H1 (cell line): ENCODE measurements at regions not wholly inside any gene's neighbourhood (a gene's known extent, or its start where the extent isn't known, plus 50 kb on each side); places are given as distances from the start of the nearest gene placed in this dataset.
"Not testable (repeated sequence)": the region's sequence is repeated elsewhere in the genome, so short reads cannot be mapped to it uniquely, and the experiment has no call there.

Experiments
- CTCF ChIA-PET: fragments of 300-600 bp; sonication (Branson Sonifier 250); formaldehyde crosslinking; loops from one replicate; lab custom pipeline; 2021; ENCODE audit not compliant: partially characterized antibody; lab: Charles Lee
- POLR2A ChIA-PET: fragments of 300-600 bp; sonication (Branson Sonifier 250); formaldehyde crosslinking; loops from one replicate; lab custom pipeline; 2021; ENCODE audit warnings: inconsistent platforms; ENCODE audit not compliant: partially characterized antibody; lab: Charles Lee
- DNase-seq, 2 experiments: peaks; one replicate each; pipeline versions ENCODE4 v3.0.0 to v3.0.0-alpha.2; 2010 to 2022; ENCODE audit warnings: low spot score in 2 of 2, low read depth in 1 of 2, mixed read lengths in 1 of 2
- FAIRE-seq: peaks from 2 replicates; lab custom pipeline; 2011; peaks lifted over from hg19 to GRCh38; lab: Jason Lieb, UNC
- H2AFZ ChIP-seq: 2 replicates; pipeline ENCODE4 v1.8.1; 2012; ENCODE audit warnings: low read length, inconsistent platforms
- H2AK5ac ChIP-seq: 2 replicates; pipeline ENCODE4 v1.6.1; 2013; ENCODE audit warnings: low read depth, low read length
- H2BK120ac ChIP-seq: replicated peaks from 2 replicates; pipeline ENCODE3; 2013; ENCODE audit warnings: low read depth, low read length, inconsistent platforms
- H2BK12ac ChIP-seq: 2 replicates; pipeline ENCODE4 v1.6.1; 2013; ENCODE audit warnings: low read depth, low read length
- H2BK15ac ChIP-seq: 2 replicates; pipeline ENCODE4 v1.6.1; 2013; ENCODE audit warnings: low read length
- H2BK20ac ChIP-seq: 2 replicates; pipeline ENCODE4 v1.6.1; 2013; ENCODE audit warnings: low read length
- H2BK5ac ChIP-seq: 2 replicates; pipeline ENCODE4 v1.6.1; 2013; ENCODE audit warnings: low read depth, low read length
- H3K14ac ChIP-seq: 2 replicates; pipeline ENCODE4 v1.6.1; 2013; ENCODE audit warnings: inconsistent platforms; ENCODE audit not compliant: insufficient read length
- H3K18ac ChIP-seq: 2 replicates; pipeline ENCODE4 v1.6.1; 2013; ENCODE audit warnings: low read length; ENCODE audit errors: extremely low read depth
- H3K23ac ChIP-seq: 2 replicates; pipeline ENCODE4 v1.6.1; 2013; ENCODE audit warnings: inconsistent platforms; ENCODE audit not compliant: insufficient read length
- H3K23me2 ChIP-seq: 2 replicates; pipeline ENCODE4 v1.6.1; 2013; ENCODE audit warnings: low read depth, low read length
- H3K27ac ChIP-seq: 2 replicates; pipeline ENCODE4 v1.6.1; 2011; ENCODE audit warnings: low read depth, low read length, inconsistent platforms
- H3K27me3 ChIP-seq, 4 experiments: replicated peaks in 1 of 4; 1 replicate in 1 of 4; 2 replicates in 3 of 4; pipeline versions ENCODE4 v1.6.1 to v1.8.1; 2011 to 2013; ENCODE audit warnings: low read length in 3 of 4, mild to moderate bottlenecking in 3 of 4, inconsistent platforms in 2 of 4, mixed read lengths in 2 of 4, moderate library complexity in 1 of 4; ENCODE audit not compliant: control insufficient read depth in 3 of 4, insufficient read depth in 3 of 4; ENCODE audit errors: extremely low read depth in 1 of 4
- H3K36me3 ChIP-seq, 4 experiments: 2 replicates each; pipeline versions ENCODE4 v1.6.1 to v1.8.1; 2011 to 2013; ENCODE audit warnings: mild to moderate bottlenecking in 4 of 4, low read length in 3 of 4, moderate library complexity in 2 of 4, control low read depth in 1 of 4, inconsistent platforms in 1 of 4; ENCODE audit not compliant: insufficient read depth in 4 of 4, control insufficient read depth in 2 of 4
- H3K4ac ChIP-seq: replicated peaks from 2 replicates; pipeline ENCODE3; 2013; ENCODE audit warnings: low read length, low read depth, mixed read lengths, inconsistent platforms; ENCODE audit not compliant: insufficient read length
- H3K4me1 ChIP-seq, 4 experiments: replicated peaks in 1 of 4; 1 replicate in 1 of 4; 2 replicates in 3 of 4; pipeline versions ENCODE4 v1.6.1 to v1.8.1; 2011 to 2013; ENCODE audit warnings: low read length in 3 of 4, inconsistent platforms in 2 of 4, mixed read lengths in 1 of 4; ENCODE audit not compliant: insufficient read depth in 4 of 4, control insufficient read depth in 3 of 4
- H3K4me2 ChIP-seq, 2 experiments: 2 replicates each; pipeline versions ENCODE4 v1.6.1 to v1.8.1; 2011 to 2013; ENCODE audit warnings: low read depth in 2 of 2, low read length in 2 of 2, control low read depth in 1 of 2, inconsistent platforms in 1 of 2, mild to moderate bottlenecking in 1 of 2; ENCODE audit not compliant: insufficient read depth in 1 of 2
- H3K4me3 ChIP-seq, 4 experiments: fragments of 200-600, 300-600 bp in 1 of 4; sonication (generic), shearing (Covaris generic), sonication (Bioruptor Twin) in 1 of 4; 2 replicates each; pipeline versions ENCODE4 v1.5.1 to v1.8.1; 2011 to 2016; ENCODE audit warnings: low read length in 4 of 4, low read depth in 3 of 4, control low read depth in 2 of 4, inconsistent platforms in 2 of 4, mild to moderate bottlenecking in 2 of 4, mixed read lengths in 1 of 4, moderate library complexity in 1 of 4; ENCODE audit not compliant: insufficient read depth in 2 of 4; ENCODE audit errors: extremely low read depth in 1 of 4
- H3K56ac ChIP-seq: replicated peaks from 2 replicates; pipeline ENCODE3; 2013; ENCODE audit warnings: low read depth, mild to moderate bottlenecking, mixed read lengths, low read length, inconsistent platforms; ENCODE audit not compliant: insufficient read length
- H3K79me1 ChIP-seq: 2 replicates; pipeline ENCODE4 v1.6.1; 2013; ENCODE audit warnings: low read depth, low read length, control low read depth
- H3K79me2 ChIP-seq, 2 experiments: 2 replicates each; pipeline versions ENCODE4 v1.6.1 to v1.8.1; 2012 to 2013; ENCODE audit warnings: low read length in 2 of 2, mild to moderate bottlenecking in 2 of 2, inconsistent platforms in 1 of 2; ENCODE audit not compliant: insufficient read depth in 2 of 2, control insufficient read depth in 1 of 2
- H3K9ac ChIP-seq, 4 experiments: replicated peaks in 1 of 4; 1 replicate in 1 of 4; 2 replicates in 3 of 4; pipeline versions ENCODE4 v1.6.1 to v1.8.1; 2011 to 2013; ENCODE audit warnings: low read depth in 3 of 4, low read length in 3 of 4, control low read depth in 2 of 4, mild to moderate bottlenecking in 2 of 4, moderate library complexity in 2 of 4, inconsistent platforms in 1 of 4; ENCODE audit errors: extremely low read depth in 1 of 4
- H3K9me3 ChIP-seq, 2 experiments: 2 replicates each; pipeline versions ENCODE4 v1.6.1 to v1.8.1; 2012 to 2013; ENCODE audit warnings: mild to moderate bottlenecking in 2 of 2, moderate library complexity in 2 of 2, control low read depth in 1 of 2, inconsistent platforms in 1 of 2, low read depth in 1 of 2, low read length in 1 of 2, mixed read lengths in 1 of 2; ENCODE audit not compliant: insufficient read depth in 2 of 2
- H4K20me1 ChIP-seq, 2 experiments: replicated peaks in 1 of 2; 2 replicates each; pipeline versions ENCODE3 to v1.8.1; 2011 to 2013; ENCODE audit warnings: inconsistent platforms in 2 of 2, low read length in 2 of 2, mild to moderate bottlenecking in 1 of 2; ENCODE audit not compliant: insufficient read depth in 2 of 2, control insufficient read depth in 1 of 2
- H4K5ac ChIP-seq: 2 replicates; pipeline ENCODE4 v1.6.1; 2013; ENCODE audit warnings: low read length, low read depth, mixed read lengths, inconsistent platforms; ENCODE audit not compliant: insufficient read length
- H4K8ac ChIP-seq: 2 replicates; pipeline ENCODE4 v1.8.0; 2013; ENCODE audit warnings: mild to moderate bottlenecking, moderate library complexity, low read length, inconsistent platforms; ENCODE audit not compliant: insufficient read depth; ENCODE audit errors: extremely low read depth
- H4K91ac ChIP-seq: replicated peaks from 2 replicates; pipeline ENCODE3; 2013; ENCODE audit warnings: low read length, mixed read lengths, inconsistent platforms; ENCODE audit not compliant: insufficient read length
- RAD21 ChIP-seq, 2 experiments: IDR thresholded peaks in 1 of 2; conservative IDR thresholded peaks in 1 of 2; 2 replicates each; pipeline ENCODE4 v1.6.1; 2011; ENCODE audit warnings: low read depth in 2 of 2, low read length in 2 of 2, improper control_type of control experiment in 1 of 2, inconsistent platforms in 1 of 2, mild to moderate bottlenecking in 1 of 2, moderate library complexity in 1 of 2
- WGBS, 2 experiments: shearing (Covaris generic) in 1 of 2; methylation state at CpG; one replicate each; pipeline versions ENCODE4 v1.1.6 to v1.1.7; 2013 to 2015; ENCODE audit warnings: low lambda C conversion rate in 2 of 2, mixed read lengths in 2 of 2, inconsistent platforms in 1 of 2, low coverage in 1 of 2, missing lambda C conversion rate in 1 of 2; ENCODE audit not compliant: insufficient replicate concordance in 2 of 2, insufficient coverage in 1 of 2, insufficient read length in 1 of 2; ENCODE audit errors: extremely low coverage in 1 of 2, missing lambda C conversion rate in 1 of 2; 5-methylcytosine and 5-hydroxymethylcytosine counted together
- TF ChIP-seq, protein P1 (sequence below), 3 experiments: IDR thresholded peaks; 1 replicate in 2 of 3; 2 replicates in 1 of 3; pipeline versions ENCODE4 v1.5.1 to v1.6.1; 2011; ENCODE audit warnings: low read length in 3 of 3, mild to moderate bottlenecking in 3 of 3, inconsistent platforms in 2 of 3, low read depth in 1 of 3, moderate library complexity in 1 of 3; ENCODE audit not compliant: insufficient read depth in 1 of 3; ENCODE audit errors: control extremely low read depth in 1 of 3

DNA sequence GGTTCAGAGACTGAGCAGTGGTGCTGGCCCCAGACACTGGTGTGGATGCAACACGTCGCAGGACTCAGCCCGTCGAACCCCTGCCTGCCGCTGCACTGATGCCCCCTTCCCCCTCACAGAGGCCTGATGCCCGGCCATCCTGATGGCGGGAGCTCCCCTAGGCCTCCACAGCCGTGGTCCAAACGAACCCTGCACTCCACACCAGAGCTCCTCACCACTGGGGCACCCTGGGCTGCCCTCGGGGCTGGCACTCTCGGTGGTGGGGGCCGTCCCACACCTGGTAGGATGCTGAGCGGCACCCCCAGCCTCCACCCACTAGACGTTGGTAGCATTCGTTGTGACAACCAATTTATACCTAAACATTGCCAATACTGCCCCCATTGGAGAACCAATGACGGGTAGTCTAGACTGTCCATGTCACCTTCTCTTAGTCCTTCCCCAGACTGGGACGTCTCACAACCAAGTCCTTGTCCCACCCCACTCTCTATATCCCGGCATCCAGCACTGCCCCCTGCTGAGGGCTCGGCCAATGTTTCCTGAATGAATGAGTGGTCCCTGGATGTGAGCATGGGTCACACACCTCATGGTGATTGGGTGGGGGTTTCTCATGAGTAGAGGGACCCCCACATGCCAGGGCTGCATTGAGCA lies 360.4 kb downstream of the SPATA31A7 start:
- H2AFZ ChIP-seq, H3K56ac ChIP-seq, POLR2A ChIA-PET, H3K4me2 ChIP-seq, H2BK12ac ChIP-seq, FAIRE-seq, H4K20me1 ChIP-seq, H3K23ac ChIP-seq, H3K18ac ChIP-seq, H3K27me3 ChIP-seq, H3K79me2 ChIP-seq, H2BK20ac ChIP-seq, H4K8ac ChIP-seq, DNase-seq, H4K91ac ChIP-seq, H3K4me1 ChIP-seq, H2BK5ac ChIP-seq, H3K14ac ChIP-seq, H3K9me3 ChIP-seq, H3K36me3 ChIP-seq, H3K4ac ChIP-seq, H3K4me3 ChIP-seq, H4K5ac ChIP-seq, H2AK5ac ChIP-seq, H3K9ac ChIP-seq, H3K79me1 ChIP-seq, H2BK15ac ChIP-seq, CTCF ChIA-PET, H2BK120ac ChIP-seq, H3K23me2 ChIP-seq, H3K27ac ChIP-seq: not testable (repeated sequence)
- WGBS, 2 experiments: no CpG with 5 or more reads among the region's 19 CpGs
- TF ChIP-seq, protein P1, sequence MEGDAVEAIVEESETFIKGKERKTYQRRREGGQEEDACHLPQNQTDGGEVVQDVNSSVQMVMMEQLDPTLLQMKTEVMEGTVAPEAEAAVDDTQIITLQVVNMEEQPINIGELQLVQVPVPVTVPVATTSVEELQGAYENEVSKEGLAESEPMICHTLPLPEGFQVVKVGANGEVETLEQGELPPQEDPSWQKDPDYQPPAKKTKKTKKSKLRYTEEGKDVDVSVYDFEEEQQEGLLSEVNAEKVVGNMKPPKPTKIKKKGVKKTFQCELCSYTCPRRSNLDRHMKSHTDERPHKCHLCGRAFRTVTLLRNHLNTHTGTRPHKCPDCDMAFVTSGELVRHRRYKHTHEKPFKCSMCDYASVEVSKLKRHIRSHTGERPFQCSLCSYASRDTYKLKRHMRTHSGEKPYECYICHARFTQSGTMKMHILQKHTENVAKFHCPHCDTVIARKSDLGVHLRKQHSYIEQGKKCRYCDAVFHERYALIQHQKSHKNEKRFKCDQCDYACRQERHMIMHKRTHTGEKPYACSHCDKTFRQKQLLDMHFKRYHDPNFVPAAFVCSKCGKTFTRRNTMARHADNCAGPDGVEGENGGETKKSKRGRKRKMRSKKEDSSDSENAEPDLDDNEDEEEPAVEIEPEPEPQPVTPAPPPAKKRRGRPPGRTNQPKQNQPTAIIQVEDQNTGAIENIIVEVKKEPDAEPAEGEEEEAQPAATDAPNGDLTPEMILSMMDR (IDR thresholded peaks at IDR 0.05; ENCODE audit: control extremely low read depth in 1 of 3, insufficient read depth in 1 of 3, low read depth in 1 of 3, low read length in 3 of 3): peak in 1 of 3 experiments; percentile 9; a peak in 1 of 4 replicates
- TF ChIP-seq RAD21 (IDR thresholded peaks at IDR 0.05 in 1 of 2, conservative IDR thresholded peaks at IDR 0.05 in 1 of 2; ENCODE audit: low read depth in 2 of 2, low read length in 2 of 2): 0 out of 4 replicates have a peak, but pooled peaks of 1 of the 2 experiments have one; percentile 3
